ENCODE measurements at regions not wholly inside any gene's neighbourhood (a gene's known extent, or its start where the extent isn't known, plus 50 kb on each side); places are given as distances from the start of the nearest gene placed in this dataset.

DNA sequence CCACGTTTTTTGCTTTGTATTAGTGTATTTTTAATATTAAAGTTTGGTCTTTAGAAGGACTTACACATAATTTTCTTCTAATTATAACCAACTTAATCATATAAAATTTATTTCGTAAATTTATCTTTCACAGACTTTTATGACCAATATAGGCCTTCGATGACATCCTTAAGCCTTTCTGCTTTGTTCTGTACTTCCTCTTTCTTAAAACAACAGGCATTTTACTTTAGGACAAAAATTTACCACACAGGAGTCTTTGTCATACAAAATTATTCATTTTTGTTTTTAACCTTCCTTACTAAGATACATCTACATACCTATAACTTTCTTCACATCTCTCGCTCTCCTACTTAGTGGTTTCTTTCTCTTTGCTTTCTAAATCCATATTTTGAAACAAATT is 56.3 kb downstream of the RGS12 start:
- no peak for TF ChIP-seq CTCF (conservative IDR thresholded peaks at IDR 0.05 in 1 of 2, IDR thresholded peaks at IDR 0.05 in 1 of 2; ENCODE audit: extremely low read depth in 1 of 2, insufficient read depth in 1 of 2, low read depth in 1 of 2, low read length in 2 of 2)
- TF ChIP-seq EZH2 (IDR thresholded peaks at IDR 0.05; ENCODE audit: borderline replicate concordance, low read length), result no peak
